Mesodermal cell (in vitro differentiated cells): ENCODE measurements at regions not wholly inside any gene's neighbourhood (a gene's known extent, or its start where the extent isn't known, plus 50 kb on each side); places are given as distances from the start of the nearest gene placed in this dataset.
"Not testable (repeated sequence)": the region's sequence is repeated elsewhere in the genome, so short reads cannot be mapped to it uniquely, and the experiment has no call there.

Experiments used
- H3K27ac ChIP-seq: 2 replicates; pipeline ENCODE4 v1.7.0; 2013; ENCODE audit warnings: mild to moderate bottlenecking, low read depth, low read length, moderate library complexity; ENCODE audit not compliant: severe bottlenecking
- H3K36me3 ChIP-seq: 2 replicates; pipeline ENCODE4 v1.7.1; 2013; ENCODE audit warnings: mild to moderate bottlenecking, low read length, moderate library complexity; ENCODE audit not compliant: control insufficient read depth, insufficient read depth
- H3K4me1 ChIP-seq: one replicate; pipeline ENCODE4 v1.7.1; 2013; ENCODE audit warnings: mild to moderate bottlenecking, low read length; ENCODE audit not compliant: insufficient read depth, control insufficient read depth, poor library complexity, severe bottlenecking
- H3K4me3 ChIP-seq: 2 replicates; pipeline ENCODE4 v1.7.0; 2013; ENCODE audit warnings: low read length, control low read depth, mild to moderate bottlenecking; ENCODE audit not compliant: insufficient read depth, poor library complexity, severe bottlenecking; ENCODE audit errors: extremely low read depth
- H3K9me3 ChIP-seq: 2 replicates; pipeline ENCODE4 v1.7.1; 2013; ENCODE audit warnings: mild to moderate bottlenecking, low read length, moderate library complexity; ENCODE audit not compliant: control insufficient read depth
- WGBS, 2 experiments: methylation state at CpG; one replicate each; pipeline ENCODE4 v1.1.5; 2013; ENCODE audit warnings: missing lambda C conversion rate in 2 of 2; ENCODE audit not compliant: insufficient coverage in 2 of 2; 5-methylcytosine and 5-hydroxymethylcytosine counted together

DNA sequence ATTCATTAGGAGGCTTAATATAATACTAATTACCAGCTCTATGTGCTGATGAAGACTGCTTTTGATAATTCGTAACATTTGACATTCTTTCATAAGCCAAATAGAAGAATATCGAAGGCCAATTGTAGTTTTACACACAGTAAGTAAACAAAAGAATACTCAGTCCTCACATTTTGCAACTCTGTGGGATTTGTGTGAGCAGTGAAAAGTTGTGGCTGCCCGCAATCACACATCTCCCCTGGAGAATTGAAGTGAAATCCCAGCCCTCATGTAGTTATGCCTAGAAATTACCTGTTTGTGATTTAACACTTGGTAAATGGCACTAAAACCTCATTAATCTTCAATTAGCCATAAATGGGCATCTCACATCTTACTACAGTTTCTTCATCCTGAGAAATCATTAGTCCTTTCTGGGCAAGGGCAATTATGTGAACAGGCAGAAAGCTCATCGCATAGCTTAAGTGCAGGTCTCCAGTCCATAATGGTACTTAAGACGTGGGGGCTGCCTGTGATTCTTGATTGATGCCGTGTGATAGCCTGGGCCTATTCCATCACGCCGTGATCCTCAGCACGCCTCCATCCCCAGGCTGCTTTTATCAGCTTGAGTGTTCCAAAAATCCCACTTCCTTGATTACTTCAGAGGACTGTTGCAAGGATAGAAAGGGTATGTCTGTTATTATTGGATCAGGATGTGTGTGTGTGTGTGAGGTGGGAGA lies 97.9 kb upstream of the METTL14 start:
- 94 to 100% methylated on average over 1 to 6 of the region's 9 CpGs for WGBS, 2 experiments
- Histone ChIP-seq H3K4me1 (no peaks in the 10 kb centered on the region), H3K36me3 (no peaks in the 10 kb centered on the region), H3K27ac (no peak overlapping the region), H3K9me3 (no peaks in the 10 kb centered on the region), H3K4me3 (no peak overlapping the region)

DNA sequence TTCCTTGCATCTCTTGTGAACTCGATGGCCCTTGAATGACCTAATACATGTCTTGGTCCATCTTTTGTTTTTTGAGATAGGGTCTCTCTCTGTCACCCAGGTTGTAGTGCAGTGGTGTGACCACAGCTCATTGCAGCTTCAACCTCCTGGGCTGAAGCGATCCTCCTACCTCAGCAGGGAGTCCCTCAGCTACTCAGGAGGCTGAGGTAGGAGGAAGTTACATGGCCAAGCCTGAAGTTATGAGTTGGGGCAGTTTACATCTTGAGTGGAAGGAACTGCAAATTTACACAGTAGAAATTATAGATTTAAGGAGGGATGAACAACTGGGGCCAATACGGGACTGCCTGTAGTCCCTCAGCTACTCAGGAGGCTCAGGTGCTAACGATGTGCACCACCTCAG lies 97.2 kb upstream of the METTL14 start:
- Histone ChIP-seq H3K4me3 (no peak overlapping the region), H3K36me3 (no peaks in the 10 kb centered on the region), H3K4me1 (no peaks in the 10 kb centered on the region), H3K27ac (no peak overlapping the region), H3K9me3 (no peaks in the 10 kb centered on the region)
- 74 to 93% methylated on average over 3 of the region's 4 CpGs for WGBS, 2 experiments

DNA sequence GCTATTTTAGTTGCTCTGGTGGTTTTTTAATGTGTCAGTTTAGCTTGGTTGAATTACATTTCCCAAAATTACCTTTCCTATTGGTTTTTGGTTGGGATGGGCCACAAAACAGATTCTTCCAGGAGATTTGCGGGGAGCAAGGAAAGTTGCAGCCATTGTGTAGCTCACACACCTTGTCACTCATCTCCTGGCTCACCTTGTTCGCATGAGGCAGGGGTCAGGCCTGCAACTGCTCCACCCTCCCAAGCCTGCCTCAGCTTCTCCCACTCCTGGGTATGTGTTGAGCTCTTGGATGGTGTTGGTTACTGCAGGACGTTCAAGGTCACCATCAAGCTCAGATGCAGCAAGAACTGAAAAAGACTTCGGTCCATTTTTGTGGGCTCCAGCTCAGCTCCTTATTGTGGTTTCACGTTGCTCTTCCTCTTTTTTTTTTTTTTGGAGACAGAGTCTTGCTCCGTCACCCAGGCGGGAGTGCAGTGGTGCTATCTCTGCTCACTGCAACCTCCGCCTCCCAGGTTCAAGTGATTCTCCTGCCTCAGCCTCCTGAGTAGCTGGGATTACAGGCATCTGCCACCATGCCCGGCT lies 95.6 kb upstream of the METTL14 start:
- H3K27ac ChIP-seq, result no peak overlapping the region
- H3K36me3 ChIP-seq, result no peaks in the 10 kb centered on the region
- 78 to 93% methylated on average over 7 of the region's 9 CpGs for WGBS, 2 experiments

DNA sequence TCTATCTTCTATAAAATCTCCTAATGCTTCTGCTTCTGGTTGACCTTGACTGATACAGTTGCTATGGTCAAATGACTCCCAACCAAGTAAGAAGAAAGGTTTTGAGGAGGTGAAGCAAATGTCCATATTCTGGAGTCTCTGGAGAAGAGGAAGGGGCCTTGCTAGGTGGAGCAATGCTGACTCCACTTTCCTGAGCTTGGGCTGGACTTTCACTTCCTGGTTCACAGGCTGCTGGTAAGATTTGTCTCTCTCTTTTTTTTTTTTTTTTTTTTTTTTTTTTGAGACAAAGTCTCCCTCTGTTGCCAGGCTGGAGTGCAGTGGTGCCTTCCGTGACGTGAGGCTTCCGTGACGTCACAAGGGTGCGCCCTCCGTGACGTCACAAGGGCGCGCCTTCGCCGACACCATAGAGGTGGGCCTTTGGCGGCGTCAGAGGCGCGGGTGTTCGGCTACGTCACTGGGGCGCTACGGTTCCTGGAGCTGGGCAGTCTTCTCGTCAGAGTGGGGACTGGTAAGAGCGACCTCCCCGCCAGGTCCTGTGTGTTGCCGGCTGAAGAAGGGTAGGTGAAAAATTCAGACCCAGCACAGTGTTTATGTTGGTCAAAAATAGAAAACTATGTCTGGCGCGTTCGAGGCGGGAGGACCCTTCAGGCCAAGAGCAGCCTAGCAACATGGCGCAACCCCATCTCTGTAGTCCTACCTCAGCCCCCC lies 93.7 kb upstream of the METTL14 start:
- Histone ChIP-seq H3K27ac (peak overlapping the region; percentile 82), H3K4me3 (peak overlapping the region; percentile 52)
- H3K4me1 ChIP-seq, H3K9me3 ChIP-seq, H3K36me3 ChIP-seq: not testable (repeated sequence)
- 0 to 4% methylated on average over 13 to 14 of the region's 28 CpGs for WGBS, 2 experiments

More for the DNA sequence above, 95.6 kb upstream of the METTL14 start:
- Histone ChIP-seq H3K4me3 (no peak overlapping the region), H3K4me1 (no peaks in the 10 kb centered on the region), H3K9me3 (no peaks in the 10 kb centered on the region)

DNA sequence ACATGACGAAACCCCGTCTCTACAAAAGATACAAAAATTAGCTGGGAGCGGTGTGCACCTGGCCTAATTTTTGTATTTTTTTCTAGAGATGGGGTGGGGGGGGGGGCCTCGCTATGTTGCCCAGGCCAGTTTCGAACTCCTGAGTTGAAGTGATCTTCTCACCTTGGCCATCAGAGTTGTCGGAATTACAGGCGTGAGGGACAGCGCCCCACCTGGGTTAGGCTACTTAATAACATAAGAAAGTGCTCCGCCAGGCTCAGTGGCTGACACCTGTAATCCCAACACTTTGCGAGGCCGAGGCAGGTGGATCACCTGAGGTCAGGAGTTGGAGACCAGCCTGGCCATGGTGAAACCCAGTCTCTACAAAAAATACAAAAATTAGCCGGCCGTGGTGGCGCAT lies 92.9 kb upstream of the METTL14 start:
- 100% methylated on average over 4 to 5 of the region's 14 CpGs for WGBS, 2 experiments
- H3K36me3 ChIP-seq, H3K9me3 ChIP-seq, H3K27ac ChIP-seq, H3K4me1 ChIP-seq: not testable (repeated sequence)
- H3K4me3 ChIP-seq, result peak overlapping the region; percentile 52

DNA sequence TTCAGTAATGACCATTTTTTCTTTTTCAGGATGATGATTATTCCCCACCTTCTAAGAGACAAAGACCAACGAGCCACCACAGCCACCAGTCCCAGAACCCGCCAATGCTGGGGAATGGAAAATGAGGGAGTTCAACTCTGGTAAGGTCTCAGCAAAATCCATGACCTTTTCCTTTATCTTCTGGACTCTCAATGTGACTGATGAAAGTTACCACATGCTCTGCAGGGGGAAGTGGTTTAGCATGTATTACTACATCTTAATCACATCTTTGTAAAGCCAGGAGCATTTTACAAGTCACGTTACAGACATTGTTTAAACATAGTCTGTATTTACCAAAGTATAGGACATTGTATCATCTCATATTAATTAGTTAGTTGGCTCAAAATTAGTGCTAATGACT lies 89.3 kb upstream of the METTL14 start:
- H3K36me3 ChIP-seq, H3K27ac ChIP-seq, H3K9me3 ChIP-seq, H3K4me3 ChIP-seq, H3K4me1 ChIP-seq: not testable (repeated sequence)
- WGBS, 2 experiments, result no CpG with 5 or more reads among the region's 3 CpGs

DNA sequence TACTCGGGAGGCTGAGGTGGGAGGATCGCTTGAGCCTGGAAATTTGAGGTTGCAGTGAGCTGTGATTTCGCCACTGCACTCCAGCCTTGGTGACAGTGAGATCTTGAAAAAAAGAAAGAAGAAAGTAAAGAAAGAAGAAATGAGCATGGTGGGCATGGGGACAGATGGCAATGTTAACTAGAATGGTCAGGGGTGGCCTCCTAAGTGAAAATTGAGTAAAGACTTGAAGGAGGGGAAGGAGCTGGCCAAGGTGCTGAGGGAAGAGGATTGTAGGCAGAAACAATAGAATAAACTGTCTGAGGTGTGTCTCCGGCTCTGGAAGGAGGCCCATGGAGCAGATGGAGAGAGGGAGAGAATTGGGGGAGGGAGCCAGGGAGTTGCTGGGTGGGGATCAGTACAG lies 60.1 kb upstream of the METTL14 start:
- not testable (repeated sequence) for H3K9me3 ChIP-seq, H3K4me1 ChIP-seq, H3K36me3 ChIP-seq, H3K27ac ChIP-seq, H3K4me3 ChIP-seq
- no CpG with 5 or more reads among the region's 4 CpGs for WGBS, 2 experiments

DNA sequence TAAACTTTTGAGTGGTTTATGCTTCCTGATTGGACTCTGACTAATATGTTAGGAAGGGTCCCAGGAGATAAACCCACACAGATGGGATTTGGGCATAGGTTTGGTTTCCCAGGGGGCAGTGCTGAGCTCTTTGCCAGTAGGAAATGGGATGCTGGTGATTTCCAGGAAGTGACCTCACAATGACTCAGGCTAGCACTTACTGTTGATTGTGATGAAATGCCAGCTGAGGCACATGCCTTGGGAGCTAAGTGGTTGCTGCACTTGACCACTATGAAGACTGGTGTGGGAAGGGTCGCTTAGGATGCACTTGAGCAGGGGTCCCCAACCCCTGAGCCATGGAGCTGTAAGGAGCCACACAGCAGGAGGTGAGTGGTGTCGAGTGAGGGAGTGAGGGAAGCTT lies 55.5 kb upstream of the METTL14 start:
- WGBS, 2 experiments, result 86% methylated on average over 1 of the region's 2 CpGs; no CpG with 5 or more reads in 1 of the 2 experiments
- H3K27ac ChIP-seq, H3K9me3 ChIP-seq, H3K4me3 ChIP-seq, H3K4me1 ChIP-seq: not testable (repeated sequence)
- H3K36me3 ChIP-seq, result peaks cover 13% of the 10 kb centered on the region

DNA sequence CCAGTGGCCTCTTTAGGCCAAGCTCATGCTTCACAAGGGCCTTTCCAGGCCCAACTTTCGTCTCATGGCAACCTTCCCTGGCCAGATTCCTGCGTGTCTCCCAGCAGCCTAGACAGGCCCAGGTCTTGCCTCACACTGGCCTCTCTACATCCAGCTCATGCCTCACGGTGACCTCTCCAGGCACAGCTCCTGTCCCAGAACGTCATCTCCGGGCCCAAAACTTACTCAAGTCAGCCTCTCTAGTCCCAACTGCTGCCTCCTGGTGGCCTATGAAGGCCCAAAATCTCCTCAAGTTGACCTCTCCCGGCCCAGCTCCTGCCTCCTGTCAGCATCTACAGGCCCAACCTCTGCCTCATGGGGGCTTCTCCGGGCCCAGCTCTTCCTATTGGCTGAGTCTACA lies 54.3 kb upstream of the METTL14 start:
- H3K36me3 ChIP-seq, result peaks cover 13% of the 10 kb centered on the region
- H3K4me1 ChIP-seq, H3K4me3 ChIP-seq, H3K9me3 ChIP-seq, H3K27ac ChIP-seq: not testable (repeated sequence)
- 78 to 93% methylated on average over 1 of the region's 7 CpGs for WGBS, 2 experiments

DNA sequence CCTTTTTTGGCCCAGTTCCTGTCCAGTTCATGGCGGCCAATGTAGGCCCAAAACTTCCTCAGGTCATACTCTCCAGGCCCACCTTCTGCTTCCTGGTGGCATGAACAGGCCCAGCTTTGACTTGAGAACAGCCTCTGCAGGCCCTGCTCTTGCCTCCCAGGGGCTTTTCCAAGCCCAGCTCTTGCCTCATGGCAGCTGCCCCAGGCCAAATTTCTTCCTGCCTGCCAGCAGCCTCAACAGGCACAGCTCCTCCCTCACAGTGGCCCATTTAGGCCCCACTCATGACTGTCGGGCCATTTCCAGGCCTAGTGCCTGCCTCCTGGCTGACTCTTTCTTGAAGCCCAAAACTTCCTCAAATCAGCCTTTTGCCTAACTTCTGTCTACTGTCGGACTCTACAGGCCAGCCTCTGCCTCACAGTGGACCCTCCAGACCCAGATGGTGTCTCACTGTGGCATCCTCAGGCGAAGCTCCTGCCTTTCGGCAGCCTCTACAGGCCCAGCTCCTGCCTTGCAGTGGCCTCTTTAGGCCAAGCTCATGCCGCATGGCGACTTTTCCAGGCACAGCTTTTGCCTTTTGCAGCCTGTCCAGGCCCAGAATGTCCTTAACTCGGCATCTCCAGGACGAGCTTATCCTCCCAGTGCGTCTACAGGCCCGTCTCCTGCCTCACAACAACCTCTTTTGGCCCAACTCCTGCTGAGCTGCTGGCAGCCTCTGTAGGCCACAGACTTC lies 53.7 kb upstream of the METTL14 start:
- not testable (repeated sequence) for H3K9me3 ChIP-seq, H3K4me3 ChIP-seq, H3K4me1 ChIP-seq, H3K27ac ChIP-seq
- WGBS, 2 experiments, result 95 to 97% methylated on average over 6 to 9 of the region's 11 CpGs
- peaks cover 13% of the 10 kb centered on the region for H3K36me3 ChIP-seq
